HuH-7 (cell line): ENCODE measurements at regions not wholly inside any gene's neighbourhood (a gene's known extent, or its start where the extent isn't known, plus 50 kb on each side); places are given as distances from the start of the nearest gene placed in this dataset.

Source experiments
- DNase-seq: peaks from one replicate; pipeline ENCODE4 v3.0.0; 2011; ENCODE audit warnings: low spot score

DNA sequence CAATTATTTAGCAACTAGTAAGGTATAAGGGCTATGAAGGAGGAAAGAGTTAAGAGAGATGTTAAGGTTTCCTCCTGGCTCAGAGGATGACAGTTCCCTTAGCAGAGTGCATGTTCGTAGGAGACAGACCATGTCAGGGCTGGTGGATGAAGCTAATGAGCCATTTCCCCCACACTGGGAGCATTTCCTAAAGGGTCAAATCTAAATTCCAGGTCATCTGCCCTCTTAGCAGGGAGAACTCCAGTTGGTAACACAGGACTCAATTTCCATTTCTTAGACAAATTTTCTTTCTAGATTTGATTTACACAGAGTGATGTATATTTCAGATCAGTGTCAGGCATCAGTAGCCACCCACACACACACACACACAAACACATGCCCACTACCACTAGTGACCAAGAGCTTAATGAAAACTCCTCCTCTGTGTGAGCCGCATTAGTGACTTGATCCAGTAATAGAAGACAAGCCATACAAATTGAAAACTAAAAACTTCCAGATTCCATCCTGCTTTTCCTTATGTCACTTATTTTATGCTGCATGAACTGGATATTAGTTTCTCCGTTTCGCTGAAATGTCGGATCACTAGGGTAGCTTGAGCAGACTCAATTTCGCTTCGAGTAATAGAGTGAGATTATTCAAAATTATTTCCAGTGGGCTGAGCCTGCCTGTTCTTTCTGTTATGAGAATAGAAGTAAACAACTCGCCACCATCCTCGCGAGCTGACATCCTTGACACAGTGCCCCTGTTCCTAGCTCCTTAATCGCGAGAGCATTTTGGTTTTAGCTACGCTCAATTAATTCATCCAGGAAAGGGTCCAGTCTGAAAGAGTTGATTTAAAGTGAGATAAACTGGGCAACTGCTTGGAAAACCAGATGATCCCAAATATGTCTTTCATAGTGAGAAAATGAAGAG is 582.6 kb downstream of the SOX6 start:
- DNase-seq = no peak

DNA sequence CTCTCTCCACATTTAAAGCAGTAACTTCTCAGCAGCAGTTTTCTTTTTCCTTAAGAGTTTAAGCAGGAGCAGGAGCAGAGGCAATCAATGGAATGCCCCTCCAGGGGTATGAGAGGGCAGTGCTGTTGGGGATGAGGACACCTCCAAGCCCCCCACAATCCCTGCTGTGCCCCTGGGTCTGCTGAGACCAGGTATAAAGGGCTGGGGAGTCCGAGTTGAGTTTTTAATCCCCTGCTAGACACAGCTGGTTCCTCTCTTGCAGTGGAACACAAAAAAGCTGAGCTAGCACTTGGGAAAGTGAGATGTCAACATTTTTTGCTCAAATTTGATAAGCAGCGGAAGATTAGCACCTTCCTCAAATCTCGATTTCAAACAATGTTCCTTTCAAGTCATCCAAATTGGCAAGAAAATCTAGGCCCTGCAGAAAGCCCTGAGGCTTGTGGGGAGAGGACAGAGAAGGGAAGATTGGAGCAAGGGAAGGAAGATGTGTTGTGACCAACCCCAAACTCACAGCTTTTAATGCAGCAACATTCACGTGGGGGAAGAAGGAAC is 581.9 kb downstream of the SOX6 start:
- DNase-seq = no peak

- no peak for DNase-seq
These were observed 581.3 kb downstream of the SOX6 start for GRCh38 chr11:15775015-15775541.

DNA sequence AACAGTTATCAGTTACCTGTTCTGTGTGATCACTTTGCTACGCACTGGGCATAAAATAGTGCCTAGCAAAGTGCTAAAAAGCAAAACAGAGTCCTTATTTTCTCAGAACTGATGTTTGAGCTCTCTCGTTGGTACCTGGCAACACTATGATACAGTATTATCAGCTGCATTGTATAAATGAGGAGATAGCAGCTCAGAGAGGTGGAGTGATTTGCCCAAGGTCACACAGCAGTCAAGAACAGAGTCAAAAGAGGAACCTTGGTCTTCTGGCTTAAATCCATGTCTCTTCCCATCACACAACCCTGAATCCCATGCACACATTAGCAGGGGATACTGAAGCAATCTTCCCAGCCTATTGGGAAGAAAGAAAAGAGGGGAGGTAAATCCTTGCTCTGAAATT is 580.5 kb downstream of the SOX6 start:
- no peak for DNase-seq

DNA sequence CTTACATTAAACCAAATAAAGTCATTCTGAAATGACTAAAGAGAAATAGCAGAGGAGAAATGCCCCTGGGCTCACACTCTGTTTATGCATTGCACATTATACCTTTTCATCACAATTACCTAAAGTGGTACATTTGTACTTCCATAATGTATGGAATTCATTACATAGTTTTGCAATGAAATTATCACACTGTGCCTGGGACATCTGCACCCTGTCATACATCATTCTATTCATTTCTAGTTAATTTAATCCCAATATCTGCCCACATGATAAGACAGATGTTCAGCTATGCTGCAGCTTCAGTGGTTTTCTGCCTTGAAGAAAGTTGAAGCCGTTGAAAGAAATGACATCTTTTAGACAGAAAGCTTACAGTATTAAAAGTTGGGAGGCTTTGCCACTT is 580.0 kb downstream of the SOX6 start:
- DNase-seq = no peak

DNA sequence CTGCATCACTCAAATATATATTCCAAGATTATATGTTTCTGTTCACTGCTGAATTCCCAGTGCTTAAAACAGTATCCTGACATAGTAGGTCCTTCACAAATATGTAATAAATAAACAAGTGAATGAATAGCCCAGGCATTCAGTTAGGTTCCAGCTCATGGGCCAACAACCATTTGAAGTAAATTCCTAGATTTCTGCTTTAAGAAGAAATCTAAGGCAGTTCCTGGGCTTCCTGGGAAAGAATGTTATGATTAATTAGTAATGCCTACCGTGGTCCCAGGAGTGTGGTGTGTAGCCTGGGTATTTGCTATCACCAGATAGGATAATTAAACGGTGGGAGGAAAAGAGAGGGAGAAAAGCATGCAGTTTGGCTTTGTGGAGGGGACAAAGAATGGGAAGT is 576.8 kb downstream of the SOX6 start:
- no peak for DNase-seq

DNA sequence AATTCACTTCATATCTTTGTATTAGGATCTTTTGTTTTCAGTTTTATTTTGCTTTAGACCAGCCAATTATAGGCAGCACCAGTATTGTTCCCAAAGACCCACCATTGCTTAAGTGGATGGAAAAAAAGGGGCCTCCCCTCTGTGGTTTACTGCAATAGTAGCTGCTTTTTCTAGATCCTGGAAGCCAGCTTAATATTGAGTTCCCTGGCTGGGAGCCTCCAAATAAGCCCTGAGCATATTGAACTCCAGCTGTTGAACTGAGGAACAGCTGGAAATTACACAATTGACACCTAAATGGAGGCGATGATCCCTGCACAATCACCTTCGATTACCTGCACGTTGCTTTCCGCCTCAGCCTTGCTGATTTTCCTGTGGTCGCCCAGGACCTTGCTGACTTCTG is 576.0 kb downstream of the SOX6 start:
- no peak for DNase-seq

GRCh38 chr11:15780837-15781236 is 575.5 kb downstream of the SOX6 start:
- no peak for DNase-seq

GRCh38 chr11:15783619-15784018 is 572.7 kb downstream of the SOX6 start:
- DNase-seq = no peak

- no peak for DNase-seq
These were observed 563.0 kb downstream of the SOX6 start for GRCh38 chr11:15793043-15793996.

DNA sequence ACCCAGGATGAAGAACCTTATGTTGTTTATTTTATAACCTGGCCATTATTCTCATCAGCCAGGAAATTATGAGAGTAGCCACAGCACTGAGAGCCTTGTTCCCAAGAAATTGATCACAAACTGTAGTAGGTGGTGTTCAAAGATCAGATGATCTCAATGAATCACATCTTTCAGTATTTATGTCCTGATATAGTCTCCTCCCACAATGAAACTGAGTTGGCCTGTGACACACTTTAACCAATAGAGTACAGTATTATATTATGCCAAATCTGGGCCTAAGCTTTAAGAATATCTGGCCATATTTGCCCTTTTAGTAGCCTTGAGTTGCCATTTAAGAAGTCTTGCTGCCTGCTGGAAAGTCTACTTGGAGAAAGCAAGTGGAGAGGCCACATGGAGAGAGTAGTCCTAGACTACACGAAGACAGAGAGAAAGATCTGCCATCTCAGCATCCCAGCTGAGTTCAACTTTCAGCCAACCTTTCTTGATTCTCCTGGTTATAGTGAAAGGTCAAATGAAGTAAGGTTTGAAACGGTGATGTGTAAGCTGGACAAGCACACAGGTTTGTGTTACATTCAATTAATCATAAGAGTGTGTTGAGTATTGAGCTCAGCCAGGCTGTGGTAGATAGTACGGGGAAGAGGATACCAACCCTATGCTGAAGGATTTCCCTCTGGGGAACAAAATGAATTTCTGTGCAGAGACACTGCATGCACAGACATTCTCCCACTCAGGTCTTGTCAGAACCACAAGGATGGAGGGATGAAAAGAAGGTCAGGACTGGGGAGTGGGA is 561.8 kb downstream of the SOX6 start:
- DNase-seq = no peak

DNA sequence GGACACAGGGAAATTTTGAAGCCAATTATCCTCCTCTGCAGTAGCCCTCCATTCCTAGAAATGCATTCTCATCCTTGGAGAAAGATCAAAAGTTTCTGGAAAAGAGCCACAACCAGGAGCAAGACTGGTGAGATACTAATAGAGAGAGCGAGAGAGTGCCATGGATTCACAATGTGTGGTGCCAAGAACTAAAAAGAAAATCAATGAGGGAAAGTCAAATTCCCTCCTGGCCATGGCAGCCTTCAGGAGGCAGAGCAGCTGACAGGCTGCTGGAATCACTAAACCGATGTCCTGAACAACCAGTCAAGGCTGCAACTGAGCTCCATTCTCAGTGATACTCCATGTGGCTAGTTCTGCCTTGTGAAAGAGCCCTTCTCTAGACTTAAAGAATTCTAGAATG is 561.0 kb downstream of the SOX6 start:
- DNase-seq = no peak

- DNase-seq = no peak
These were observed 556.1 kb downstream of the SOX6 start for GRCh38 chr11:15800111-15800800.

DNA sequence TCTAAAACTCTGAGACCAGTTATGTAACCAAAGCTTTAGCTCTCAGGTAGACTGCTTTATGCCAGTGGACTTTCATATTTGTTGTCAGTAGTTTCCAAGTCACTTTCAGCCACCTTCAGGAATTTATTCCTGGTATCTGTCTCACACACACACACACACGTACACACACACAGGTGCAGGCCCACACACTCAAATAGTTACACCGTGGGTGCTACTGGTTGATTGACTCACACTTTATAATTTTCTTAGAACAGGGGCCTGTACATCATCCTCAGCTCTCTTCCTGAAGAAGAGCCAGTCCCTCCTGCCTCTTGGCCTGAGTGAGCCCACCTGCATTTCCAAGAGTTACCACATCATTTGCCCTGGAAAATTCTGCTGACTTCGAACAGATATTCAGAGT is 555.2 kb downstream of the SOX6 start:
- no peak for DNase-seq

- DNase-seq = no peak
These were observed 554.7 kb downstream of the SOX6 start for GRCh38 chr11:15801616-15802015.

DNA sequence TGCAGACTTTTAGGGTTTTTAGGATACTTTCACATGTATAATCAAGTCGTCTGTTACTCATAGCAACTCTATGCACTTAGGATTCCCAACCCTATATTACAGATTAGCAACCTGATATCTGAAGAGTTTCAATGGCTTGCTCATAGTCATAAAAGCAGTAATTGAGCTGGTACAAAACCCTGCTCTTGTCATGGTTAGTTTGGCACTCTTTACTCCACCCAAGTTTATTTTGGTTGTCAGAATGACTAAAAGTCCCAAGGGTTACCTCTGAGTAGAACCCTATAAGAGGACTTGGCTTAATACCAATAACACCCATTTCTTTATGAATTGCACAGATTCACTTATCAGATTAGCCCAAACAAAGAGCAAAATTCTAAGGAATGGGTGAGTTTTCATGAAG is 550.6 kb downstream of the SOX6 start:
- no peak for DNase-seq

DNA sequence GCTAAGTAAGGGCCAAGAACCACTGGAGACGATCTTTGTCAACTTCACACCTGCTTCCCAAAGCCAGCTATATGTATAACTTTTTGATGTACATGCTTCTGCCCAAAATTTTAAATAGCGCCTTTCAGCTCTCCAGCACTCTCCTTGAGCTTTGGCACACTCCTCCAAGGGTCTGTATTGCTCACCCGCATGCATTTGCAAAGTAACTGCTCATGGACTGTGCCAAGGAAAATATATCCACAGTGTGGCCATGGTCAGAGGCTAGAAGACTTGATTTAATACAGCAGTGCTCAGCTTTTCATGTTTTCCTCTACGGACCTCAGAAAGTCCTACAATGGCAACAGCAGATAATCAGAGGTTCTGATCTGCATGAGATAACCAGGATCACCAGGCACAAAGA is 550.1 kb downstream of the SOX6 start:
- DNase-seq = no peak

DNA sequence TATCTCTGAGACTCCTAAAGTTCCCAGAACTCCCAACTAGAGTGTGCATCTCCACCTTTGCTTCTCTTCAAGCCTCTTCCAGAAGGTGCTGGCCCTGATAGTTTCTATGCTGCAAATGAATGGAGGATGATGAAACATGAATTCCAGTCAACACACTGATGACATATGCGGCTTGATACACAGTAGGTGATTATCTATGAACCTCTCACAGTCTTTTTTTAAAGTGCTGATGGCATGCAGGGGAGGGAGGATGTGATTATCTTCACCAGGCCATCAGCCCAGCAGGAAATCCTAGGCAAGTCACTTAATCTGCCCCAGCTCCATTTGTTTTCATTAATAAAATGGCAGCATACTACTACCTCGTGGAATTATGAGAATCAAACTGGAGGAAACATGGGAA is 548.5 kb downstream of the SOX6 start:
- no peak for DNase-seq

GRCh38 chr11:15810082-15810481 is 546.3 kb downstream of the SOX6 start:
- DNase-seq = no peak

GRCh38 chr11:15810525-15810924 is 545.8 kb downstream of the SOX6 start:
- DNase-seq = no peak
